Keratinocyte (primary cell): ENCODE measurements at regions not wholly inside any gene's neighbourhood (a gene's known extent, or its start where the extent isn't known, plus 50 kb on each side); places are given as distances from the start of the nearest gene placed in this dataset.

Experiments used
- DNase-seq: peaks from one replicate; pipeline ENCODE4 v3.0.0-alpha.2; 2011; ENCODE audit warnings: low read depth, missing footprints, low spot score
- FAIRE-seq: peaks from 2 replicates; lab custom pipeline; 2011; peaks lifted over from hg19 to GRCh38; lab: Jason Lieb, UNC
- H2AFZ ChIP-seq: 2 replicates; pipeline ENCODE4 v1.6.0; 2012; ENCODE audit warnings: low read length, control low read depth, inconsistent platforms; ENCODE audit not compliant: control insufficient read depth
- H3K27ac ChIP-seq: 2 replicates; pipeline ENCODE4 v1.5.1; 2011; ENCODE audit warnings: low read length; ENCODE audit not compliant: control insufficient read depth, insufficient read depth
- H3K27me3 ChIP-seq: 3 replicates; pipeline ENCODE4 v1.6.0; 2011; ENCODE audit warnings: low read length; ENCODE audit not compliant: control insufficient read depth, insufficient read depth; ENCODE audit errors: extremely low read depth
- H3K36me3 ChIP-seq, 2 experiments: 2 replicates in 1 of 2; 3 replicates in 1 of 2; pipeline ENCODE4 v1.5.1; 2011; ENCODE audit warnings: low read length in 2 of 2, mild to moderate bottlenecking in 1 of 2; ENCODE audit not compliant: control insufficient read depth in 2 of 2, insufficient read depth in 2 of 2; ENCODE audit errors: extremely low read depth in 1 of 2
- H3K4me1 ChIP-seq: 3 replicates; pipeline ENCODE4 v1.5.1; 2011; ENCODE audit warnings: low read length; ENCODE audit not compliant: control insufficient read depth, insufficient read depth; ENCODE audit errors: extremely low read depth
- H3K4me2 ChIP-seq: 3 replicates; pipeline ENCODE4 v1.6.0; 2011; ENCODE audit warnings: low read depth, low read length; ENCODE audit not compliant: control insufficient read depth, insufficient read depth; ENCODE audit errors: extremely low read depth
- H3K4me3 ChIP-seq, 3 experiments: fragments of 200-600 bp in 1 of 3; sonication (generic) in 1 of 3; 2 replicates in 2 of 3; 3 replicates in 1 of 3; pipeline ENCODE4 v1.5.1; 2011 to 2016; ENCODE audit warnings: low read length in 3 of 3, mild to moderate bottlenecking in 3 of 3, control low read depth in 2 of 3, inconsistent platforms in 1 of 3, low read depth in 1 of 3, mixed read lengths in 1 of 3, mixed run types in 1 of 3, moderate library complexity in 1 of 3; ENCODE audit not compliant: control insufficient read depth in 2 of 3, insufficient read depth in 2 of 3; ENCODE audit errors: extremely low read depth in 1 of 3
- H3K79me2 ChIP-seq: 2 replicates; pipeline ENCODE4 v1.6.0; 2012; ENCODE audit warnings: low read length; ENCODE audit not compliant: control insufficient read depth, insufficient read depth
- H3K9ac ChIP-seq: 3 replicates; pipeline ENCODE4 v1.6.0; 2011; ENCODE audit warnings: low read length; ENCODE audit not compliant: control insufficient read depth, insufficient read depth; ENCODE audit errors: extremely low read depth
- H3K9me1 ChIP-seq: 3 replicates; pipeline ENCODE4 v1.6.0; 2011; ENCODE audit warnings: low read length; ENCODE audit not compliant: control insufficient read depth, insufficient read depth; ENCODE audit errors: extremely low read depth
- H3K9me3 ChIP-seq: 2 replicates; pipeline ENCODE4 v1.5.1; 2012; ENCODE audit warnings: low read depth, low read length; ENCODE audit not compliant: control insufficient read depth
- H4K20me1 ChIP-seq: 3 replicates; pipeline ENCODE4 v1.6.0; 2011; ENCODE audit warnings: low read length; ENCODE audit not compliant: control insufficient read depth, insufficient read depth; ENCODE audit errors: extremely low read depth
- EZH2 ChIP-seq: IDR thresholded peaks from one replicate; pipeline ENCODE4 v1.6.1; 2012; ENCODE audit warnings: inconsistent platforms, mild to moderate bottlenecking, low read length, moderate library complexity
- dilution Hi-C: fragments of 300-500 bp; cut with MboI; formaldehyde crosslinking; loops from one replicate; pipeline ENCODE4 v1.7.0; 2020; ENCODE audit warnings: low sequenced_read_pairs; ENCODE audit not compliant: extremely low pct_ligation_motif_present
- TF ChIP-seq, protein P1 (sequence below), 3 experiments: IDR thresholded peaks in 1 of 3; conservative IDR thresholded peaks in 1 of 3; optimal IDR thresholded peaks in 1 of 3; 2 replicates in 2 of 3; 3 replicates in 1 of 3; pipeline versions ENCODE3 to v1.5.1; 2011; ENCODE audit warnings: low read length in 3 of 3, mild to moderate bottlenecking in 3 of 3, moderate library complexity in 2 of 3, control low read depth in 1 of 3, inconsistent platforms in 1 of 3; ENCODE audit not compliant: insufficient read depth in 2 of 3; ENCODE audit errors: extremely low read depth in 1 of 3

- Histone ChIP-seq H3K4me3 (no peak overlapping the region), H3K9me1 (no peaks in the 10 kb centered on the region), H3K79me2 (no peaks in the 10 kb centered on the region), H3K9me3 (peaks cover 2% of the 10 kb centered on the region), H3K27me3 (no peaks in the 10 kb centered on the region), H2AFZ (no peak overlapping the region), H3K4me1 (peaks cover 20% of the 10 kb centered on the region), H3K27ac (no peak overlapping the region), H3K4me2 (no peak overlapping the region), H4K20me1 (no peaks in the 10 kb centered on the region), H3K36me3 (no peaks in the 10 kb centered on the region), H3K9ac (no peak overlapping the region)
- DNase-seq (no peak), FAIRE-seq (no peak)
- dilution Hi-C loops, result no loop called here
- no peak for TF ChIP-seq EZH2
- TF ChIP-seq, protein P1, sequence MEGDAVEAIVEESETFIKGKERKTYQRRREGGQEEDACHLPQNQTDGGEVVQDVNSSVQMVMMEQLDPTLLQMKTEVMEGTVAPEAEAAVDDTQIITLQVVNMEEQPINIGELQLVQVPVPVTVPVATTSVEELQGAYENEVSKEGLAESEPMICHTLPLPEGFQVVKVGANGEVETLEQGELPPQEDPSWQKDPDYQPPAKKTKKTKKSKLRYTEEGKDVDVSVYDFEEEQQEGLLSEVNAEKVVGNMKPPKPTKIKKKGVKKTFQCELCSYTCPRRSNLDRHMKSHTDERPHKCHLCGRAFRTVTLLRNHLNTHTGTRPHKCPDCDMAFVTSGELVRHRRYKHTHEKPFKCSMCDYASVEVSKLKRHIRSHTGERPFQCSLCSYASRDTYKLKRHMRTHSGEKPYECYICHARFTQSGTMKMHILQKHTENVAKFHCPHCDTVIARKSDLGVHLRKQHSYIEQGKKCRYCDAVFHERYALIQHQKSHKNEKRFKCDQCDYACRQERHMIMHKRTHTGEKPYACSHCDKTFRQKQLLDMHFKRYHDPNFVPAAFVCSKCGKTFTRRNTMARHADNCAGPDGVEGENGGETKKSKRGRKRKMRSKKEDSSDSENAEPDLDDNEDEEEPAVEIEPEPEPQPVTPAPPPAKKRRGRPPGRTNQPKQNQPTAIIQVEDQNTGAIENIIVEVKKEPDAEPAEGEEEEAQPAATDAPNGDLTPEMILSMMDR (optimal IDR thresholded peaks at IDR 0.05 in 1 of 3, IDR thresholded peaks at IDR 0.05 in 1 of 3, conservative IDR thresholded peaks at IDR 0.05 in 1 of 3; ENCODE audit: extremely low read depth in 1 of 3, insufficient read depth in 2 of 3, low read length in 3 of 3), result no peak
Measured at GRCh38 chr7:12815871-12816270, 128.4 kb downstream of the ARL4A start.

- FAIRE-seq, result no peak
- TF ChIP-seq, protein P1 (optimal IDR thresholded peaks at IDR 0.05 in 1 of 3, IDR thresholded peaks at IDR 0.05 in 1 of 3, conservative IDR thresholded peaks at IDR 0.05 in 1 of 3; ENCODE audit: extremely low read depth in 1 of 3, insufficient read depth in 2 of 3, low read length in 3 of 3), result no peak
- TF ChIP-seq EZH2, result no peak
Measured at GRCh38 chr7:12820777-12821176, 133.3 kb downstream of the ARL4A start.

More at GRCh38 chr7:12820777-12821176, 133.3 kb downstream of the ARL4A start:
- no peak overlapping the region for H3K4me2 ChIP-seq
- no peaks in the 10 kb centered on the region for H3K4me1 ChIP-seq
- dilution Hi-C loops, result no loop called here
- DNase-seq, result no peak
- H3K9ac ChIP-seq, result no peak overlapping the region
- H3K4me3 ChIP-seq, result no peak overlapping the region
- no peaks in the 10 kb centered on the region for H3K79me2 ChIP-seq
- H2AFZ ChIP-seq, result no peak overlapping the region
- no peaks in the 10 kb centered on the region for H3K27me3 ChIP-seq
- H3K36me3 ChIP-seq, result no peaks in the 10 kb centered on the region
- no peaks in the 10 kb centered on the region for H4K20me1 ChIP-seq
- H3K9me1 ChIP-seq, result no peaks in the 10 kb centered on the region
- no peaks in the 10 kb centered on the region for H3K9me3 ChIP-seq
- H3K27ac ChIP-seq, result no peak overlapping the region
